IPS DF 4.7 (cell line): ENCODE measurements at regions not wholly inside any gene's neighbourhood (a gene's known extent, or its start where the extent isn't known, plus 50 kb on each side); places are given as distances from the start of the nearest gene placed in this dataset.

Experiments used
- DNase-seq: peaks from one replicate; pipeline ENCODE4 v3.0.0-alpha.2; 2013; ENCODE audit warnings: low spot score; ENCODE audit errors: extremely low read depth

DNA sequence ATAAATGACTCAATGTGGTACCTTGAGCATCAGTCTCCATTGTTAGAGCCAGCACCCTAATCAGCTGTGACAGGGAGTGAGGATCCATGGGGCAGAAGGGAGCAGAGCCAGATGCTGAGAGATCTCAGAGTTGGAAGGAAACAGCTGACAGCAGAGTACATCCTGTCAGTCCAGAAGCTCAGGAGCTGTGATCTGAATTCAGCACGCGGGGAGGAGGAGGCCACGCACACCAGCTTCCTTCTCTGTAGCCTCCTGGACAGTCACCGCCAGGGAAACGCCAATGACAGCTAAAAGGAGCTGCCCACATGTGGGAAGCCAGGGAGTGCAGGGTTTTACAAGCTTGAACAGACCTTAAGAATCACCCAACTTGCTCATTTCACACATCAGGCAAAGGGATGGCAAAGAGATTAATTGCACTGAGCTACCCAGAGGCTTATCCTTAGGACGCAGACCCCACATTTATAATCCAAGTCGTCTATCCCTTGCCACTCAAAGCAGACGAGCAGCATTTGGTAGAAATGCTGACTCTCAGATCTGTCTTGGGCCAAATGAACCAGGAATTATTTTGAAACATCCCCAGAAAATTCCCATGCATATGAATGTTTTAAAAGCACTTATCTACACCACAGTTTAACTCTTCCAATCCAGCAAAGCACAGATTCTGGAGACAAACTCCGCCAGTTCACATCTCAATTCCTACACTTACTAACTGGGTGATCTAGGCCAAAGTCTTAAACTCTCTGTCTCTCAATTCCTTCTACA, 322.6 kb upstream of the TMTC1 start:
- DNase-seq, result no peak

DNA sequence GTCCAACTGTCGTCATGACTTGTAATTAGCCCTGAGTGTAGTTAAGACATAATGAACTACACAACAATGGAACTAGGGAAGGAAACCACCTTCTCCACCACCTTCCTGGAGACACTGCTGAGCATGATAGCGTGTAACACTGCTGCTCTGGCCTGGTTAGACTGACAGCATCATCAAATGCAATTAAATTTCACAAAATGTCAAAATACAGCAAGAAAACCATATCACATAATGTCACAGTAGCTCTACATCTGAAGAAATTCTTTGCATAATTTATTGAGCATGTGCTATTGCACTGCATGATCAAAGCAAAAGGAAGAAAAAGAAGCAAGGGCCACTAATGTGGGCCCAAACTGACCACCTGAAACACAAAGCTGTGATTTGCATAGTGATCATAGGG, 321.8 kb upstream of the TMTC1 start:
- no peak for DNase-seq

DNA sequence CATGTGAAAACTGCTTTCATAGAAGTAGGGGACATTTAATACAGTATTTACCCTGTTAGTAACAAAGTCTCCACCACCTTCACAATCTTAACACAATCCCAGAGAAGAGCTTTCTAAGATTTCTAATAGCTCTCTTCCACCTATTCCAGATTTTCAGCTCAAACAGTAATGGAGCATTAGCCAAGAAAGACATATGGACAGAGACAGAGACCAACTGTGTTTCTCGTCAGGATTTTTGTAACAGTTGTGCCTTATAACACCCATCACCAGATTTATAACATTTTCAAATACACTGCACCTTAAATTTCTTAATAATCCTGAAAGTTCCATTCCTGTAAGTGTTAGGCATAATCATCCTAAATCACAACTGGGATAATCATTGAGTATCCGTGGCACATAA, 321.2 kb upstream of the TMTC1 start:
- no peak for DNase-seq

DNA sequence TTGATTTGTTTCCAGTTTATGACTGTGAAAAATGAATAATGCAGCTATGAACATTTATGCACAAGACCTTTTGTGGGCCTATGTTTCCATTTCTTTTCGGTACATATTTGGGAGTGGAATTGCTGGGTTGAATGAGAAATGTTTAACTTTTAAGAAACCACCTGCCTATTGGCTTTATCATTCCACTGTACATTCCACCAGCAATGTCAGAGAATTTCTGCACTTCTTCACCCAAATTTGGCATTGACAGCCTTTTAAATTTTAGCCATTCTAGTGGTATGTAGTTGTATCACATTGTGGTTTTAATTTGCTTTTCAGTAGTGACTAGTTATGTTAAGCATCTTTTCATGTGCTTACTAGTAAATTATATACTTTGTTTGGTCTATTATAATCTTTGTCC, 317.0 kb upstream of the TMTC1 start:
- DNase-seq, result no peak

DNA sequence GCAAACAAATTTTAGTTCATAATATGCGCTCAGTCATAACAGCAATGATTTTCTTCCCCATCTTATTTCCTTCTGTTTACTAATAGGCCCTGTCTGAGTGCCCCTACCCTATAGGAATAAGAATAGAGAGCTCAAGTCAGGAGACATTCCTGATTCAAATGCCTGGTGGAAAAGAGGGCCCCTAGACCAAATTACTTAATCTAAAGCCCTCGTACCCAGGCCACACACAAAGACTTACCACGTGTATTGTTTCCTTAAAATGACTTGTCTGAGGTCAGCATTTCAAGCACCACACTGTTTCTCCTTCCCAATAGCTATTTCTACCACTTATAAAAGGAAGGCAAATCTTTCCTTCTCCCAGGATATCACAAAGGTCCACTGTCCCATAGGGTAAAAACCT, 314.9 kb upstream of the TMTC1 start:
- no peak for DNase-seq

DNA sequence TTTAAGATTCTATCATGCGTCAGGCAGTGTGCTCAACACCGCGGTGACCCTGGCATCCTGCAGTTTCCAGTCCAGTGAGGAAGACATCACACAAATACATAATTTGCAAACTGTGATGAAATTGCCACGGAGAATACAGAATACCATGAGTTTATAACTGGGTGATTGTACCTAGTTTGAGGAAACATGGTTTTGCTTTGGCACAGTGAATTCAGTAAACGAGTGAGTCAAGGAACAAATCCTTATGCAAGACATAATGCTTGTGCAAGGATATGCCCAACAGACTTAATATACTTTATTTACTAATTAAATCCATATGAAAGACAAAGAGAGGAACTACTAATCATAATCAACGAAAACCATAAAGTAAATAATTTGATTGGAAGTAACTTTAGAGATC, 311.8 kb upstream of the TMTC1 start:
- DNase-seq, result no peak

DNA sequence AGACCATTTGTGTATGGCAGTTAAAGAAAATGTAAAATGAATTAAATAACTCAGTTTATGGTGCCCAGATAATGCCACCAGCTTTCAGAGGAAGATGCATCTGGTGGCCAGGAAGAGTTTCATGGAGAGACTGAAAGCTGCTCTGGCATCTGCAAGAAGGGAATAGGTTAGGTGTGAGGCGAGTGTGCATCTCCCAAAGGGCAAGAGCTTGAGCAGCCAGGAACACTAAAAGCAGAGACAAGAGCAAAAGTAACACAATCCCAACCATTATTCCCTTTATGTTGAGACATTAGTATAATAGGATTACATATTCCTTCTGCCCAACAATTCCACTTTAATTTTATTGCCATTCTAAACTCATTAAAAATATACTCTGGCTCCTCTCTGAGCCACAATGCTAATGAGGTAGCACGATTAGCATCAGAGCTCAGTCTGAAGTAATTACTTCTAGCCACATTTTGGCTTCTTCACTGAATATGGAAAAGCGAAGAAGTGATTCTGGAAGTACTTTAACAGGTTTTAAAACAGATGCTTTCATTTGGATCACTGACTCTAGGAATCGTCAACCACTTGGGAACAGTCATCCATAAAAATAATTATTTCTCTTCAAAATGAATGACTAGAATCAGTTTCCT, 309.4 kb upstream of the TMTC1 start:
- no peak for DNase-seq

DNA sequence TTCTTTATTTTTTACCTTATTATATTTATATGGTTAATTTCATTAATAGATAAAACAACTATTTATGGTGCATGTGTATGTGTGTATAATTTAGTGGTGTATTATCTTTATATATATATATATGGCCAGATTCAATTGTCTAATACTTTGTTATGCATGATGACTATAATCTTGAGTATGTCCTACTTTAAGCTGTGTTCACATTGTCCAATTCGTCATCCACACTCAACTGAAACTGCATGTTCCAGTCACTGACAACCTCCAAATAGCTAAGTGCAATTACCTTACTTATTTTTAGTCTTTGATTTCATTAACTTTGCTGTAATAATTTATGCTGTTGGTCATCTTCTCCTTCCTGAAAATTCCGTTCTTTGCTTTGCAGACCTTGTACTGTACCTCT, 306.5 kb upstream of the TMTC1 start:
- no peak for DNase-seq

DNA sequence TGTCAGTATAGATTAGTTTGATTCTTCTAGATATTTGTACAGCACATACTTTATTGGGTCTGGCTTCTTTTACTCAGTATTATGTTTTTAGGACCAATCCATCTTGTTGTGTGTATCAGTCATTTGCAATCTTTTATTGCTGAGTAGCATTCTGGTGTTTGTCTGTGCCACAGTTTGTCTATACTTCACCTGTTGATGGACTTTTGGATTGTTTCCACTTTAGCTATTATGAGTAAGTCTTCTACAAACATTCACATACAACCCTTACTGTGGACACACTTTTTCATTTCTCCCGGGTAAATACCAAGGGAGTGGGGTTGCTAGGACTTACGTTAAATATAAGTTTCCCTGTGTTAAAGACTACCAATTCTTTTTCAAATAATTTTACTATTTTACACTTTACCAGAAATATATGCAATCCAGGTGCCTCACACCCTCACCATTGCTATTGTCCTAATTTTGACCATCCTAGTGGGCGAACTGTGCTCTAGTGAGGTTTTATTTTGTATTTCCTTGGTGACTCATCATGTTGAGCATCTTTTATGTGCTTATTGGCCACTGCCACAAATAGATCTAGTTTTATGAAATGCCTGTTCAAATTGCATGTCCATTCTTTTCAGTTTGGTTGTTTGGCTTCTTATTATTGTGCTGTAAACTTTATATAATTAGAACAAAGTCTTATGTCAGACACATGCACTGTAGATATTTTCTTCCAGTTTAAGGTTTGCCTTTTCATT, 304.7 kb upstream of the TMTC1 start:
- DNase-seq, result no peak

DNA sequence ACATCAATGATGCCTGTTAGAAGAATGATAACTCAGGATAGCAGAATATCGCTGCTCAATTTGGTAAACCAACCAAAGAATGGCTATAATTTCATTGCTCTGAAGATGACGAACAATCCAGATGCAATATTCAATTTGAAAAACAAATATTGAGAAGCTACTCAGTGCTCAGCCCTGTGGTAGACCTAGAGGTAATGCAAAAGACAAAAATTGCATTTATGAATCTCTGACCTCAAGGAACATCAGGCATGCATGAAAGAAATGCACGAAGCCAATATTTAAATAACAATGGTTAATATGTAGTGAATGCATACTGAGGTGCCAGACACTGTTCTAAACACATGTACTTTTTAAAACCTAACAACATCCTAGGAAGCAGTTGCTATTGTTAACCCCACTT, 298.6 kb upstream of the TMTC1 start:
- DNase-seq, result no peak

DNA sequence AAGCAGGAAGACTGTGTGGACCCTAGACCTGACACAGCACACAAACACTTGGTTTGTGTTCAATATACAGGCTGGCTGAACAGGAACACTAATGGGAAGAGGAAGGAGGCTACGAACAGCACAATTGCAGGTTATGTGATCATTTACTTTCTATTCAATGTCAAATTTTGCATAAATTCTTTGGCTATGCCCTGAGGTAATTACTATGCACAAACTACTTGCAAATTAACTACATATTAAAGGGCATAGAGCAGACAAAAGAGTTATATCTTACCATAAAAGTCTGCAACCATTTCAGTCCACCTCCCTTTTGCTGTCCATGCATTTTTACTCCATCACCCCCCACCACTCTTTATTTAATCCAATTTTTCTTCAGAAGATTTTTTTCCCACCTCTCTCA, 291.2 kb upstream of the TMTC1 start:
- DNase-seq, result no peak

DNA sequence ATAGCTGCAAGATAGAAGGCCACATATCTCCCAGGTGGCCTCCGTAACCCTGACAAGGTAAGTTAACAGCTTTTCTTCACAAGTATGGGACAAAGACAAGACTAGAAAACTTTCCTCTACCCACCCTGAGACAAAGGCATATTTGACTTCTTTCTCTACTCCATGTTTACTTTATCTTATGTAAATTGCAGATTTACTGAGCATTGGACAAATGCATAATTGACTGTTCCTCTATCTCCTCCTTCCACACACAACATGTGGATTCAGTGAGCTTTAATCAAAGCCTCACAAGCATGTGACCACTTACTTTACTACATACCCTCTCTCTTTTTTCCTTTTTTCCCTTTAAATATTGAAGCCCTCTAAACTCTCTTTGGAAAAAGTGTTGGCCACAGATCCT, 289.1 kb upstream of the TMTC1 start:
- DNase-seq, result no peak

DNA sequence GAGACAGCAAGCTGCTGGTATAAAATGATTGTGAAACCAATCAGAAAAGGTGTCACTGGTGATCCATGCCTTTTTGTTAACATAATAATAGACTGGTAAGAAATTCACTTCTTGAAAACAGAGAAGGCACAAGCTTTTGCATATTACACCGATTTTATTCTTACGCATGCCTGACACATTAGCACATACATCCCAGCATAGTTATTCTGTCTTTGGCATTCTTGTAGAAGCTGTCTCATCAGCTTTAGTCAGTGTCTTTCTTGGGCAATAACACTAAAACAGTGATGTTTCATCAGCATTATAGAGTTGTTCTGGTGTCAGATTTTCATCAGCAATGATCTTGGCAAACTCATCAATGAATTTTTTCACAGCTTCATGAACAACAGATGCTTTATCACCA, 283.4 kb upstream of the TMTC1 start:
- DNase-seq, result no peak

DNA sequence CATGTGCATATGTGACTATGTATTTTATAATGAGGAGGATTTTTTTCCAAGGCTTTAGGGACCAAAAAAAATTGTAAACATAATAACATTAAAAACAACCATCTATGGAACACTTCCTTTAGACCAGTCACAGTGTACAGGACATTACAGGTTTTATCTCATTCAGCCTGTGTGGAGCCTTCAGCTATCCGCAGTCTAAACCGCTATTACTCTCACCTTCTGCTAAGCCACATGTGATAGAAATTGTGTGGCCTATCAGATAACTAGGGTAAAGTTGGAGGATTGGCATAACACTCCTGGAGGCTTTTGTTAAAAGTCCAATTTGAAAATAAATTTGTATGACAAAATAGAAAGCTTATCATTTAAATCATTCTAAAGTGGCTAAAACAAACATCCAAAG, 281.2 kb upstream of the TMTC1 start:
- no peak for DNase-seq

DNA sequence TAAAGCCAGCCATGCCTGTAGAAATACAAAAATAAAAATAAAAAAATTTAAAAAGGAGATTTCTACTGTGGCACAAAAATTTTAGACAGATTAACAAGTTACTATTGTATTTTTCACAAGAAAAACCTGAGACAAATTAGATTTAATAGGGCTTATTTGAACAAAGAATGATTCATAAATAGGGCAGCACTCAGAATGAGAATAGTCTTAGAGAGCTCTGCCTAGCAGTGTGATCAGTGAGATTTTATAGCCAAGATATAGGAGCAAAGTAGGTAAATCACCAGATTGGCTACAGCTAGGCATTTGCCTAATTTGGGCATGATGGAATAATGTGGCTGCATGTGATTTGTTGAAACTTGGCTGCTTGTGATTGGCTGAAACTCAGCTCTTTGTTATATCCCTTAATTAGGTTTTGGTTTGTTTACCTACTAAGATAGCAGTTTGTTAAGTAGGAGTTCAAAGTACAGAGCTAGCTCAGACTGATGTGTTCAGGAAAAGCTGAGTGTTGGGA, 279.7 kb upstream of the TMTC1 start:
- no peak for DNase-seq

DNA sequence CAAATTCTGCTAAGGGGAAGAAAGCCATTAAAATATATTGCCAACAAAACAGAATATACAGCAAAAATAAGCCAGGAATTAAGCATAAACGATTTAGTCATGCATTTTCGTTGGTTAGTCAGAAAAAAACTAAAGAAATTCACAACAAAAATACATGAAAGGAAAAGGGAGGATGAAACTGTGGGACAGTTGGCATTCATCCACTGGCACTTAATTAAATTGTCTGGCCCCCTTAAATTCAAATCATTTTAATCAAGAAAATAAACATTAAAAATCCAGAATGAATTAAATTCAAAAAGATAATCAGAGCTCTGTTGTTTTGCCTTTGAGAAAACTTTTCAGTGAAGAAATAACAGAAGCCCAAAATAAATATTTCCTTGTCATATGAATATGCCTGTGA, 264.6 kb upstream of the TMTC1 start:
- no peak for DNase-seq

DNA sequence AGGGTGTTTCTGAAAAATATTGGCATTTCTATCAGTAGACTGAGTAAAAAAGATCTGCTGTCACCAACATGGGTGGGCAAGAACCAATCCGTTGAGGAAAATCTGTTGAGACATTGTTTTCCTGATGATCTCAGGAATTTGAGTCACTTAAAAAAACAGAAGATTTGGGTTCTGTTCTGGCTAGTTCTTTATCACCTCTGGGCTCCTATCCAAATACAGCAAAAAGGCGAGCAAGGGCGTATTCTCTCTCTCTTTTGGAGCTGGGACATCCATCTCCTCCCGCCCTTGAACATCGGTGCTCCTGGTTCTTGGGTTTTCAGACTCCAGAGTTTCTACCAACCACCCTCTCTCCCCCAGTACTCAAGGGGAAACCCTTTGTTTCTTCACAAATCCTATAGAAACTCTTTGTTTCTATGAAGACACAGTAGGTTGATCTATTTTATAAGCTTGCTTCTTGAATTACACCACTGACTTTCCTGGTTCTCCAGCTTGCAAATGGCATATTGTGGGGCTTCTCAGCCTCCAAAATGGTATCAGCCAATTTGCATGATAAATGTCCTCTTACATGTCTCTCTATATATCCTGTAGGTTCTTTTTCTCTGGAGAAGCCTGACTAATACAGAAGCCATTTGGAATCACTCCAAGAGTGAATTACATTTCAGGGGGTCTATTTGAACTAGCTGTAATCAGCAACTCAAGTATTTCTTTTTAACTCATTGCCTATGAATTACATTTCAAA, 263.9 kb upstream of the TMTC1 start:
- no peak for DNase-seq

DNA sequence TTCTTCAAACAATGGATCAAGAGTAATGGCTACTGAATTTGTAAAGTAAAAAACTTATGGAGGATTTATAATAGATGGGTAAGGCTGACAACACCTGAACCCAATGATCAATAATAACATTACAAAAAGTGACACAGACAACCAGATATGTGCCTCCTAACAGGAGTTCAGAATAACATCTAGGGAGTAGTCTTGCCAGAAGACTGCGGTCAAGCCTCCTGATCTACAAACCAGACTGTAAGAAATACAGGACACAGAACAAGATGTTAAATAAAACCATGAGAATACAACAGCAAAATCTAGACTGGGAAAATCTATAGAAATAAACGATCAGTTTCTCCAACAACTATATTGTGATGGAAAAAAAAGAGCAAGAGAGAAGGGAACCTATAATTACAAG, 262.6 kb upstream of the TMTC1 start:
- DNase-seq, result no peak

DNA sequence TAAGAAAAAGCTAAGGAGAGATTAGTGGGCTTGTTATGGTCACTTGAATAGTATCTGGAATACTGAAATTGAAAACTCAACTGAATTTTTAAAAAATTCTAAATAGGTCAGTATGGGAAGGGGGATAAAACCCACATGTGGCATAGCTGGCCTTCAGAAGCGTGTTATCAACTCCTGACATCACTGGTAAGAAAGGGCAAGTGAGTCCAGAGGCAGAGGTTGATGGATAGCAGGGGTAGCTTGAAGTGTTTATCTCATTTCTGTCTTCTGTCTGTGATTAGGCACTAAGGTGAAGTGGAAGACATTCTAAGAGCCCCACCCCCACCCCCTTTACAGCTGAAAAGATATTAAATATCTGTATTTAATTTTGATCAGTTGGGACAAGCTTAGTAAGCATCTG, 261.4 kb upstream of the TMTC1 start:
- DNase-seq, result no peak

DNA sequence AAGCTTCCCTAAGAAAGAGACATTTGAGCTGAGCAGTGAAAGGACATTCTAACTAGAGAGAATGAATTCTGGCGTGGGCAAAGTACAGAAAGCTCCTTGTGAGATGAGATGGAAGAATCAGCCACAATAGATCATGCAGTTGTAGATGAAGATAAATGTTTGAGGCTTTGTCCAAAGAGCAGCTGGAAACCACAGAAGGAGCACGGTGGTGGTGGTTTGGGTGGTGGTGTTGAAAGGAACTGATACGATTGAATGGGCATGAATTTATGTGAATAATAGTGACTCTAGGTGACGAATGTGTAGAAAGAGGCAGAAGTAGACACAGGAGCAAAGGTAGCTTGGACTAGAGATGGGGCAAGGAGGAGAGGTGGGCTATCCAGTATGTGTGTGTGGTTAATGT, 260.5 kb upstream of the TMTC1 start:
- DNase-seq, result no peak

DNA sequence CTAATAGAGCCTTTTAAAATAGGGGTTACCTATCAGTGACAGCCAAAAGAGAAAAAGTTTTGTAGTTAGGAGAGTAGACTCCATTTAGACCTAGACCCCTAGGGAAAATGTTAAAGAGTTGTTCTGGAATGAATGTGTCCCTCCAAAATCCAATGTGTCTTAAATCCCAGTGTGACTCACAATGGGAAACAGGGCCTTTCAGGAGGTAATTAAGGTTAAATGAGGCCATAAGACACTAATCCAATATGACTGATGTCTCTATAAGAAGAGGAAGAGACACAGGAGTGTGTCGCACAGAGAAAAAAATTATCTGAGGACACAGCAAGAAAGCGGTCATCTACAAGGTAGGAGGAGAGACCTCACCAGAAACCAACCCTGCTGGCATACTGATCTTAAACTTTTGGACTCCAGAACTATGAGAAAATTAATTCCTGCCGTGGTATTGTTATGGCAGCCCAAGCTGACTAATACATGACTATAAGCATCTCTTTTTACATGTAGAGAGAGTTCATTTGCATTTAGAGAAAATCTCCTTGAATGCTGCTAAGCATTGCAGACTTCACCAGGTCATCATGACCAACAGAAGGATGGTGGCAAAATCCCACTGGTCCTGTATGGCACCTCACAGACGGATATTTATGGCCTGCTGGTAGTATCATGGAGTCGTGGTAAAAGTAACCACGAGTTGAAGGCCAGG, 259.6 kb upstream of the TMTC1 start:
- no peak for DNase-seq
